Neural cell (in vitro differentiated cells): ENCODE measurements at regions not wholly inside any gene's neighbourhood (a gene's known extent, or its start where the extent isn't known, plus 50 kb on each side); places are given as distances from the start of the nearest gene placed in this dataset.

Experiments
- H2AFZ ChIP-seq: fragments of 200-600, 300-800 bp; sonication (generic), shearing (Covaris generic); 2 replicates; pipeline ENCODE4 v1.6.0; 2014; ENCODE audit warnings: low read depth, mild to moderate bottlenecking, antibody characterized with exemption, low read length, moderate library complexity
- H3F3A ChIP-seq: fragments of 200-600 bp; shearing (Covaris generic); 2 replicates; pipeline ENCODE4 v1.6.1; 2016; ENCODE audit warnings: mild to moderate bottlenecking, moderate library complexity, mixed read lengths, antibody characterized with exemption, low read length; ENCODE audit not compliant: insufficient read depth, poor library complexity, severe bottlenecking
- H3K27ac ChIP-seq: fragments of 200-600, 300-800 bp; sonication (generic), shearing (Covaris generic); 2 replicates; pipeline ENCODE4 v1.5.1; 2014; ENCODE audit warnings: mild to moderate bottlenecking, low read length, moderate library complexity
- H3K27me3 ChIP-seq: fragments of 300-800, 200-600 bp; sonication (generic), shearing (Covaris generic); 2 replicates; pipeline ENCODE4 v1.6.0; 2014; ENCODE audit warnings: mild to moderate bottlenecking, low read depth, low read length, moderate library complexity; ENCODE audit not compliant: insufficient read depth
- H3K36me3 ChIP-seq: fragments of 300-800, 200-600 bp; sonication (generic), shearing (Covaris generic); 2 replicates; pipeline ENCODE4 v1.5.1; 2014; ENCODE audit warnings: mild to moderate bottlenecking, antibody characterized with exemption, low read length, moderate library complexity; ENCODE audit not compliant: insufficient read depth
- H3K4me2 ChIP-seq: fragments of 300-800, 200-600 bp; sonication (generic), shearing (Covaris generic); 2 replicates; pipeline ENCODE4 v1.6.0; 2014; ENCODE audit warnings: mild to moderate bottlenecking, low read length
- H3K4me3 ChIP-seq: fragments of 300-800, 200-600 bp; sonication (generic), shearing (Covaris generic); 2 replicates; pipeline ENCODE4 v1.5.1; 2014; ENCODE audit warnings: mild to moderate bottlenecking, low read length, moderate library complexity
- H3K79me2 ChIP-seq: fragments of 200-600 bp; shearing (Covaris generic); replicated peaks from 2 replicates; pipeline ENCODE4 v1.6.0; 2014; ENCODE audit warnings: mild to moderate bottlenecking, low read length, moderate library complexity; ENCODE audit not compliant: insufficient read depth
- H3K9ac ChIP-seq: fragments of 300-800, 200-600 bp; sonication (generic), shearing (Covaris generic); 2 replicates; pipeline ENCODE4 v1.6.1; 2016; ENCODE audit warnings: mild to moderate bottlenecking, low read length, mixed read lengths
- H3K9me2 ChIP-seq: fragments of 200-600 bp; shearing (Covaris generic); 2 replicates; pipeline ENCODE4 v1.6.1; 2016; ENCODE audit warnings: mild to moderate bottlenecking, low read length, mixed read lengths; ENCODE audit not compliant: insufficient read depth
- H3K9me3 ChIP-seq: fragments of 200-600, 300-800 bp; sonication (generic), shearing (Covaris generic); 2 replicates; pipeline ENCODE4 v1.6.1; 2016; ENCODE audit warnings: mild to moderate bottlenecking, mixed run types, low read length, moderate library complexity, mixed read lengths
- H4K20me1 ChIP-seq: fragments of 200-600 bp; shearing (Covaris generic); 2 replicates; pipeline ENCODE4 v1.6.1; 2016; ENCODE audit warnings: mild to moderate bottlenecking, mixed run types; ENCODE audit not compliant: insufficient read depth
- EP300 ChIP-seq: fragments of 450-650 bp; conservative IDR thresholded peaks from 2 replicates; pipeline ENCODE4 v1.6.1; 2014; ENCODE audit warnings: antibody characterized with exemption, mild to moderate bottlenecking, moderate library complexity; ENCODE audit not compliant: poor library complexity, severe bottlenecking
- EZH2 ChIP-seq: fragments of 200-600, 300-800 bp; shearing (Covaris generic), sonication (generic); IDR thresholded peaks from 2 replicates; pipeline ENCODE4 v1.6.1; 2014; ENCODE audit warnings: antibody characterized with exemption, low read length, borderline replicate concordance, mild to moderate bottlenecking; ENCODE audit not compliant: insufficient read depth, poor library complexity, severe bottlenecking
- MXI1 ChIP-seq: fragments of 450-650 bp; conservative IDR thresholded peaks from 2 replicates; pipeline ENCODE4 v1.6.1; 2014; ENCODE audit warnings: antibody characterized with exemption, mild to moderate bottlenecking; ENCODE audit not compliant: poor library complexity, severe bottlenecking
- POLR2AphosphoS5 ChIP-seq: IDR thresholded peaks from 2 replicates; pipeline ENCODE4 v1.6.1; 2012
- RAD21 ChIP-seq: fragments of 450-650 bp; conservative IDR thresholded peaks from 2 replicates; pipeline ENCODE4 v1.6.1; 2014; ENCODE audit warnings: antibody characterized with exemption, mild to moderate bottlenecking, moderate library complexity
- SMC3 ChIP-seq: fragments of 450-650 bp; conservative IDR thresholded peaks from 2 replicates; pipeline ENCODE4 v1.6.1; 2014; ENCODE audit warnings: antibody characterized with exemption, mild to moderate bottlenecking, moderate library complexity; ENCODE audit not compliant: poor library complexity
- TAF1 ChIP-seq: IDR thresholded peaks from 2 replicates; pipeline ENCODE4 v1.6.1; 2012; ENCODE audit warnings: low read depth
- TF ChIP-seq, protein P1 (sequence below): fragments of 450-650 bp; IDR thresholded peaks from 2 replicates; pipeline ENCODE4 v1.5.1; 2014; ENCODE audit warnings: antibody characterized with exemption, mild to moderate bottlenecking, moderate library complexity; ENCODE audit not compliant: poor library complexity, severe bottlenecking
- TF ChIP-seq, protein P2 (sequence below): IDR thresholded peaks from 2 replicates; pipeline ENCODE4 v1.6.1; 2012; ENCODE audit warnings: borderline replicate concordance

DNA sequence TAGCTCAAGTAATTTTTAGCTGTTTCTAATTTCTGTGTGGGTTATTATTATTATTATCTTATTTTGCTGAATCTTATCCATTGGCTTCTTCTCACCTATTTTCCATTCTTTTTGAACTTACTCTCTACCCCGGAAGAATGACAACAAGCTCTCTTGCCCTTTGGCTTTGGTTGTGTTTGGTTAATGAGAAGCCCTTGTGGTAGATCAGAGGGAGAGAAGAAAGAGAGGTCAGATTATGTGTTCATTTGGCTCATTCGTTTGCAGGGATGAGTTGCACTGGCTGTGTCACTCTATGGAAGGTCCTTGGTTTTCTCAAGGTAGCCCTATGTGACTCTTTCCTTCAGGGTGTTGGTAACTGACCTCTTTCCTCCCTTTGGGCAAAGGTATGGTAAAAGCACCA is 391.9 kb downstream of the LMO4 start:
- Histone ChIP-seq H2AFZ (no peak overlapping the region), H3K9me3 (no peaks in the 10 kb centered on the region), H3K36me3 (no peaks in the 10 kb centered on the region), H3K9me2 (no peaks in the 10 kb centered on the region), H3K27ac (no peak overlapping the region), H3K79me2 (no peaks in the 10 kb centered on the region), H3K4me2 (no peak overlapping the region), H3K4me3 (no peak overlapping the region), H4K20me1 (no peaks in the 10 kb centered on the region), H3F3A (no peaks in the 10 kb centered on the region), H3K27me3 (no peaks in the 10 kb centered on the region), H3K9ac (no peak overlapping the region)
- TF ChIP-seq, protein P1, sequence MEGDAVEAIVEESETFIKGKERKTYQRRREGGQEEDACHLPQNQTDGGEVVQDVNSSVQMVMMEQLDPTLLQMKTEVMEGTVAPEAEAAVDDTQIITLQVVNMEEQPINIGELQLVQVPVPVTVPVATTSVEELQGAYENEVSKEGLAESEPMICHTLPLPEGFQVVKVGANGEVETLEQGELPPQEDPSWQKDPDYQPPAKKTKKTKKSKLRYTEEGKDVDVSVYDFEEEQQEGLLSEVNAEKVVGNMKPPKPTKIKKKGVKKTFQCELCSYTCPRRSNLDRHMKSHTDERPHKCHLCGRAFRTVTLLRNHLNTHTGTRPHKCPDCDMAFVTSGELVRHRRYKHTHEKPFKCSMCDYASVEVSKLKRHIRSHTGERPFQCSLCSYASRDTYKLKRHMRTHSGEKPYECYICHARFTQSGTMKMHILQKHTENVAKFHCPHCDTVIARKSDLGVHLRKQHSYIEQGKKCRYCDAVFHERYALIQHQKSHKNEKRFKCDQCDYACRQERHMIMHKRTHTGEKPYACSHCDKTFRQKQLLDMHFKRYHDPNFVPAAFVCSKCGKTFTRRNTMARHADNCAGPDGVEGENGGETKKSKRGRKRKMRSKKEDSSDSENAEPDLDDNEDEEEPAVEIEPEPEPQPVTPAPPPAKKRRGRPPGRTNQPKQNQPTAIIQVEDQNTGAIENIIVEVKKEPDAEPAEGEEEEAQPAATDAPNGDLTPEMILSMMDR = no peak
- TF ChIP-seq, protein P2, sequence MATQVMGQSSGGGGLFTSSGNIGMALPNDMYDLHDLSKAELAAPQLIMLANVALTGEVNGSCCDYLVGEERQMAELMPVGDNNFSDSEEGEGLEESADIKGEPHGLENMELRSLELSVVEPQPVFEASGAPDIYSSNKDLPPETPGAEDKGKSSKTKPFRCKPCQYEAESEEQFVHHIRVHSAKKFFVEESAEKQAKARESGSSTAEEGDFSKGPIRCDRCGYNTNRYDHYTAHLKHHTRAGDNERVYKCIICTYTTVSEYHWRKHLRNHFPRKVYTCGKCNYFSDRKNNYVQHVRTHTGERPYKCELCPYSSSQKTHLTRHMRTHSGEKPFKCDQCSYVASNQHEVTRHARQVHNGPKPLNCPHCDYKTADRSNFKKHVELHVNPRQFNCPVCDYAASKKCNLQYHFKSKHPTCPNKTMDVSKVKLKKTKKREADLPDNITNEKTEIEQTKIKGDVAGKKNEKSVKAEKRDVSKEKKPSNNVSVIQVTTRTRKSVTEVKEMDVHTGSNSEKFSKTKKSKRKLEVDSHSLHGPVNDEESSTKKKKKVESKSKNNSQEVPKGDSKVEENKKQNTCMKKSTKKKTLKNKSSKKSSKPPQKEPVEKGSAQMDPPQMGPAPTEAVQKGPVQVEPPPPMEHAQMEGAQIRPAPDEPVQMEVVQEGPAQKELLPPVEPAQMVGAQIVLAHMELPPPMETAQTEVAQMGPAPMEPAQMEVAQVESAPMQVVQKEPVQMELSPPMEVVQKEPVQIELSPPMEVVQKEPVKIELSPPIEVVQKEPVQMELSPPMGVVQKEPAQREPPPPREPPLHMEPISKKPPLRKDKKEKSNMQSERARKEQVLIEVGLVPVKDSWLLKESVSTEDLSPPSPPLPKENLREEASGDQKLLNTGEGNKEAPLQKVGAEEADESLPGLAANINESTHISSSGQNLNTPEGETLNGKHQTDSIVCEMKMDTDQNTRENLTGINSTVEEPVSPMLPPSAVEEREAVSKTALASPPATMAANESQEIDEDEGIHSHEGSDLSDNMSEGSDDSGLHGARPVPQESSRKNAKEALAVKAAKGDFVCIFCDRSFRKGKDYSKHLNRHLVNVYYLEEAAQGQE = no peak
- TF ChIP-seq SMC3 (no peak), TAF1 (no peak), POLR2AphosphoS5 (no peak), EZH2 (no peak), EP300 (no peak), MXI1 (no peak), RAD21 (no peak)

DNA sequence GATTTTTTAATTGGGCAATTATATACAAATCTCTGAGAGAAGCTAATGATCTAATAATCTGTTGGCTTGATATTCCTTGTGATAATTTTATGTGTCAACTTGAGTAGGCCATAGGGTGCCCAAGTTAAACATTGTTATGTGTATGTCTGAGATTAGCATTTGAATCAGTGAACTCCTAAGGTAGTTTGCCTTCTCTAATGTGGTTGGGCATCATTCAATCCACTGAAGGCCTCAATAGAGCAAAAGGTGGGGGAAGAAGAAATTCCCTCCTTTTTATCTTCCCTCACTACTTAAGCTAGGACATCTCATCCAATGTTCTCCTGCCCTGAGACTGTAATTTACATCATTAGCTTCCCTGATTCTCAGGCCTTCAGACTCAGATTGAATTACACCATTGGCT is 394.5 kb downstream of the LMO4 start:
- H3K4me3 ChIP-seq = no peak overlapping the region
- TF ChIP-seq POLR2AphosphoS5 = no peak
- no peak for TF ChIP-seq RAD21
- TF ChIP-seq EP300 = no peak
- TF ChIP-seq SMC3 = no peak
- TF ChIP-seq, protein P2 = no peak
- no peak for TF ChIP-seq MXI1
- no peak for TF ChIP-seq EZH2
- TF ChIP-seq, protein P1 = no peak
- TF ChIP-seq TAF1 = no peak
- H3K9me3 ChIP-seq = no peaks in the 10 kb centered on the region
- no peaks in the 10 kb centered on the region for H3K9me2 ChIP-seq
- no peaks in the 10 kb centered on the region for H3K79me2 ChIP-seq
- H4K20me1 ChIP-seq = no peaks in the 10 kb centered on the region
- H3K4me2 ChIP-seq = no peak overlapping the region
- H3K9ac ChIP-seq = no peak overlapping the region
- no peak overlapping the region for H3K27ac ChIP-seq
- H3K36me3 ChIP-seq = no peaks in the 10 kb centered on the region
- no peak overlapping the region for H2AFZ ChIP-seq
- H3K27me3 ChIP-seq = no peaks in the 10 kb centered on the region
- no peaks in the 10 kb centered on the region for H3F3A ChIP-seq
